H1 (cell line): ENCODE measurements at regions not wholly inside any gene's neighbourhood (a gene's known extent, or its start where the extent isn't known, plus 50 kb on each side); places are given as distances from the start of the nearest gene placed in this dataset.

Experiments
- CTCF ChIP-seq, 3 experiments: IDR thresholded peaks; 1 replicate in 2 of 3; 2 replicates in 1 of 3; pipeline versions ENCODE4 v1.5.1 to v1.6.1; 2011; ENCODE audit warnings: low read length in 3 of 3, mild to moderate bottlenecking in 3 of 3, inconsistent platforms in 2 of 3, low read depth in 1 of 3, moderate library complexity in 1 of 3; ENCODE audit not compliant: insufficient read depth in 1 of 3; ENCODE audit errors: control extremely low read depth in 1 of 3
- EGR1 ChIP-seq: IDR thresholded peaks from 2 replicates; pipeline ENCODE4 v1.6.1; 2011; ENCODE audit warnings: low read depth, low read length, borderline replicate concordance
- EP300 ChIP-seq, 2 experiments: IDR thresholded peaks; 1 replicate in 1 of 2; 2 replicates in 1 of 2; pipeline ENCODE4 v1.6.1; 2011 to 2012; ENCODE audit warnings: low read depth in 2 of 2, low read length in 2 of 2, mild to moderate bottlenecking in 2 of 2, borderline replicate concordance in 1 of 2, inconsistent platforms in 1 of 2, moderate library complexity in 1 of 2
- EZH2 ChIP-seq: fragments of 200-600 bp; sonication (generic); IDR thresholded peaks from 2 replicates; pipeline ENCODE4 v1.7.1; 2012; ENCODE audit warnings: low read depth, mild to moderate bottlenecking, moderate library complexity, low read length, inconsistent platforms; ENCODE audit not compliant: severe bottlenecking
- GABPA ChIP-seq: IDR thresholded peaks from 2 replicates; pipeline ENCODE4 v1.6.1; 2011; ENCODE audit warnings: mild to moderate bottlenecking, low read length, moderate library complexity, borderline replicate concordance; ENCODE audit not compliant: insufficient read depth
- JUND ChIP-seq: IDR thresholded peaks from 2 replicates; pipeline ENCODE4 v1.6.1; 2011; ENCODE audit warnings: mild to moderate bottlenecking, improper control_type of control experiment, low read length
- PHF8 ChIP-seq: fragments of 200-600 bp; sonication (generic); conservative IDR thresholded peaks from 2 replicates; pipeline ENCODE4 v1.7.1; 2012; ENCODE audit warnings: low read depth, mild to moderate bottlenecking, inconsistent platforms, low read length, moderate library complexity
- POLR2A ChIP-seq, 2 experiments: IDR thresholded peaks; 1 replicate in 1 of 2; 2 replicates in 1 of 2; pipeline ENCODE4 v1.6.1; 2011; ENCODE audit warnings: low read depth in 2 of 2, low read length in 2 of 2, mild to moderate bottlenecking in 2 of 2; ENCODE audit errors: control extremely low read depth in 1 of 2
- POLR2AphosphoS5 ChIP-seq: IDR thresholded peaks from 2 replicates; pipeline ENCODE4 v1.6.1; 2011; ENCODE audit warnings: low read depth, low read length
- SIN3A ChIP-seq, 2 experiments: IDR thresholded peaks in 1 of 2; conservative IDR thresholded peaks in 1 of 2; 2 replicates each; pipeline ENCODE4 v1.6.1; 2011 to 2012; ENCODE audit warnings: low read length in 2 of 2, improper control_type of control experiment in 1 of 2, low read depth in 1 of 2, mild to moderate bottlenecking in 1 of 2
- SIX5 ChIP-seq: IDR thresholded peaks from 2 replicates; pipeline ENCODE4 v1.6.1; 2011; ENCODE audit warnings: mild to moderate bottlenecking, low read depth, low read length
- TBP ChIP-seq: IDR thresholded peaks from 2 replicates; pipeline ENCODE4 v1.6.1; 2011; ENCODE audit warnings: low read depth, low read length, improper control_type of control experiment
- USF2 ChIP-seq: IDR thresholded peaks from 2 replicates; pipeline ENCODE4 v1.6.1; 2011; ENCODE audit warnings: low read length, improper control_type of control experiment
- YY1 ChIP-seq: IDR thresholded peaks from 2 replicates; pipeline ENCODE4 v1.6.1; 2011; ENCODE audit warnings: low read depth, mild to moderate bottlenecking, low read length

GRCh38 chr9:104983491-104983890 lies 55.5 kb upstream of the ABCA1 start:
- TF ChIP-seq GABPA (no peak), EZH2 (no peak), CTCF (IDR thresholded peaks at IDR 0.05; ENCODE audit: control extremely low read depth in 1 of 3, insufficient read depth in 1 of 3, low read depth in 1 of 3, low read length in 3 of 3) (no peak), POLR2A (IDR thresholded peaks at IDR 0.05; ENCODE audit: control extremely low read depth in 1 of 2, low read depth in 2 of 2, low read length in 2 of 2) (no peak), POLR2AphosphoS5 (no peak), SIX5 (no peak), JUND (no peak), PHF8 (no peak), TBP (no peak), EP300 (IDR thresholded peaks at IDR 0.05; ENCODE audit: borderline replicate concordance in 1 of 2, low read depth in 2 of 2, low read length in 2 of 2) (no peak), SIN3A (conservative IDR thresholded peaks at IDR 0.05 in 1 of 2, IDR thresholded peaks at IDR 0.05 in 1 of 2; ENCODE audit: low read depth in 1 of 2, low read length in 2 of 2) (no peak), USF2 (no peak), EGR1 (no peak), YY1 (no peak)
